ENCODE measurements at regions not wholly inside any gene's neighbourhood (a gene's known extent, or its start where the extent isn't known, plus 50 kb on each side); places are given as distances from the start of the nearest gene placed in this dataset.

GRCh38 chr22:44592824-44593148 is 94.8 kb upstream of the RTL6 start:
- no peak overlapping the region for H3K9ac ChIP-seq (replicated peaks; ENCODE audit: extremely low read depth, insufficient read depth, low read length)
- intact Hi-C loops (cut with micrococcal nuclease) = no loop called here
- DNase-seq (ENCODE audit: low read depth, low spot score) = no peak
- TF ChIP-seq JUN (IDR thresholded peaks at IDR 0.05; ENCODE audit: borderline replicate concordance, insufficient read depth, insufficient read length, low read depth) (no peak), POLR2A (IDR thresholded peaks at IDR 0.05; ENCODE audit: low read depth, low read length) (no peak)
- TF ChIP-seq, protein P1, sequence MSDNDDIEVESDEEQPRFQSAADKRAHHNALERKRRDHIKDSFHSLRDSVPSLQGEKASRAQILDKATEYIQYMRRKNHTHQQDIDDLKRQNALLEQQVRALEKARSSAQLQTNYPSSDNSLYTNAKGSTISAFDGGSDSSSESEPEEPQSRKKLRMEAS (IDR thresholded peaks at IDR 0.05; ENCODE audit: insufficient read depth, insufficient read length) = no peak
- TF ChIP-seq, protein P2, sequence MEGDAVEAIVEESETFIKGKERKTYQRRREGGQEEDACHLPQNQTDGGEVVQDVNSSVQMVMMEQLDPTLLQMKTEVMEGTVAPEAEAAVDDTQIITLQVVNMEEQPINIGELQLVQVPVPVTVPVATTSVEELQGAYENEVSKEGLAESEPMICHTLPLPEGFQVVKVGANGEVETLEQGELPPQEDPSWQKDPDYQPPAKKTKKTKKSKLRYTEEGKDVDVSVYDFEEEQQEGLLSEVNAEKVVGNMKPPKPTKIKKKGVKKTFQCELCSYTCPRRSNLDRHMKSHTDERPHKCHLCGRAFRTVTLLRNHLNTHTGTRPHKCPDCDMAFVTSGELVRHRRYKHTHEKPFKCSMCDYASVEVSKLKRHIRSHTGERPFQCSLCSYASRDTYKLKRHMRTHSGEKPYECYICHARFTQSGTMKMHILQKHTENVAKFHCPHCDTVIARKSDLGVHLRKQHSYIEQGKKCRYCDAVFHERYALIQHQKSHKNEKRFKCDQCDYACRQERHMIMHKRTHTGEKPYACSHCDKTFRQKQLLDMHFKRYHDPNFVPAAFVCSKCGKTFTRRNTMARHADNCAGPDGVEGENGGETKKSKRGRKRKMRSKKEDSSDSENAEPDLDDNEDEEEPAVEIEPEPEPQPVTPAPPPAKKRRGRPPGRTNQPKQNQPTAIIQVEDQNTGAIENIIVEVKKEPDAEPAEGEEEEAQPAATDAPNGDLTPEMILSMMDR (IDR thresholded peaks at IDR 0.05; ENCODE audit: extremely low read depth in 1 of 2, insufficient read depth in 1 of 2, low read depth in 1 of 2, low read length in 2 of 2) = no peak
- no peaks in the 10 kb centered on the region for H3K9me3 ChIP-seq (replicated peaks; ENCODE audit: control insufficient read depth, insufficient read depth, low read length)
- no peaks in the 10 kb centered on the region for H3K4me1 ChIP-seq (ENCODE audit: control insufficient read depth, extremely low read depth, insufficient read depth, low read length)
- H3K27me3 ChIP-seq (ENCODE audit: control insufficient read depth in 2 of 2, insufficient read depth in 2 of 2, low read length in 2 of 2) = peaks cover 0 to 4% of the 10 kb centered on the region in 2 experiments
- H3K27ac ChIP-seq (ENCODE audit: insufficient read depth, low read depth, low read length) = no peak overlapping the region
- BruUV-seq (replicated peaks) = no TSS peak
- no peak overlapping the region for H3K4me2 ChIP-seq (ENCODE audit: insufficient read depth, low read length)
- H2AFZ ChIP-seq (ENCODE audit: low read depth, low read length) = no peak overlapping the region
- H3K79me2 ChIP-seq (ENCODE audit: control insufficient read depth, insufficient read depth, low read length) = no peaks in the 10 kb centered on the region
- no peaks in the 10 kb centered on the region for H4K20me1 ChIP-seq (replicated peaks; ENCODE audit: control insufficient read depth, extremely low read depth, insufficient read depth, low read length)
- FAIRE-seq = no peak
- H3K4me3 ChIP-seq (replicated peaks in 1 of 3; ENCODE audit: insufficient read depth in 1 of 3, low read depth in 1 of 3, low read length in 3 of 3) = no peak overlapping the region
- CTCF ChIA-PET = no interaction called here
- POLR2A ChIA-PET = no interaction called here
- no peaks in the 10 kb centered on the region for H3K36me3 ChIP-seq (ENCODE audit: control insufficient read depth in 2 of 2, extremely low read depth in 1 of 2, insufficient read depth in 2 of 2, low read length in 2 of 2)
- no peaks in the 10 kb centered on the region for H3K9me1 ChIP-seq (replicated peaks; ENCODE audit: control insufficient read depth, extremely low read depth, insufficient read depth, low read length)
- dilution Hi-C loops (cut with MboI; ENCODE audit: extremely low pct_ligation_motif_present, low sequenced_read_pairs) = no loop called here

DNA sequence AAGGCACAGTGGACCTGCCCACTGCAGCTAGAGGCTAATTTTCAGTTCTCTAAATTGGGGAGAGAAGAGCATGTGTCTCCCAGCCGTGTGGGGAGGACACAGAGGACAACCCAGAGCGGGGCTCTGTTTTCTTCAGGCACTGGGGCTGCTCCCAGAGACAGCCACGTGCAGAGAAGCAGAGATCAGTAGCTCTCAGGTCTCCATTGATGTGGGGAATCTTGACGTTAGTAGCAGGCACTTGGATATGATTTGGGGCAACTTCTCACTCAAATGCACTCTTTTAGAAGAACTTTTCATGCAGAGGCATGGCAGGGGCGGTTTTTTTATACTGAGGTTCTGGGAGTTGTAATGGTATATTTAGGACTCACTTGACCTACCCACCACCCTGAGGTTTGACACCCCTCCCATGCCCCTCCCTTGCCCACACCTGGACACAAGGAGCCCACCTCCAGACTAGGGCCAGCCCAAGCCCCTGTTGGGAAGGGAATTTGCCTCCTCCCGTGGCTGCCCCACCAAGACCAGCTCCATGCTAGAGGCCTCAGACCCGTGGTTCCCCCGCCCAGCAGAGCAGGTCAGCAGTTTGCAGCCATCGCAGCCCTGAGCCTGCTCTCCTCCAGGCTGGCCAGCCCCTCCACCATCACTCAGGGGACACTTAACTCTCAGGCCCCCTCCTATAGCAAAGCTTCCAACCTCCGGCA is 94.2 kb upstream of the RTL6 start:
- dilution Hi-C loops (cut with MboI; ENCODE audit: extremely low pct_ligation_motif_present, low sequenced_read_pairs) = no loop called here
- ChIA-PET CTCF (no interaction called here), POLR2A (no interaction called here)
- no peaks in the 10 kb centered on the region for H4K20me1 ChIP-seq (replicated peaks; ENCODE audit: control insufficient read depth, extremely low read depth, insufficient read depth, low read length)
- intact Hi-C loops (cut with micrococcal nuclease) = no loop called here
- no peaks in the 10 kb centered on the region for H3K36me3 ChIP-seq (ENCODE audit: control insufficient read depth in 2 of 2, extremely low read depth in 1 of 2, insufficient read depth in 2 of 2, low read length in 2 of 2)
- H3K4me2 ChIP-seq (ENCODE audit: insufficient read depth, low read length) = no peak overlapping the region
- H2AFZ ChIP-seq (ENCODE audit: low read depth, low read length) = no peak overlapping the region
- FAIRE-seq = no peak
- no peak overlapping the region for H3K4me3 ChIP-seq (replicated peaks in 1 of 3; ENCODE audit: insufficient read depth in 1 of 3, low read depth in 1 of 3, low read length in 3 of 3)
- H3K9me3 ChIP-seq (replicated peaks; ENCODE audit: control insufficient read depth, insufficient read depth, low read length) = no peaks in the 10 kb centered on the region
- DNase-seq (ENCODE audit: low read depth, low spot score) = no peak
- no peaks in the 10 kb centered on the region for H3K79me2 ChIP-seq (ENCODE audit: control insufficient read depth, insufficient read depth, low read length)
- H3K27me3 ChIP-seq (ENCODE audit: control insufficient read depth in 2 of 2, insufficient read depth in 2 of 2, low read length in 2 of 2) = peaks cover 1 to 5% of the 10 kb centered on the region in 2 experiments
- BruUV-seq (replicated peaks) = no TSS peak
- no peak overlapping the region for H3K27ac ChIP-seq (ENCODE audit: insufficient read depth, low read depth, low read length)
- no peaks in the 10 kb centered on the region for H3K9me1 ChIP-seq (replicated peaks; ENCODE audit: control insufficient read depth, extremely low read depth, insufficient read depth, low read length)
- no peaks in the 10 kb centered on the region for H3K4me1 ChIP-seq (ENCODE audit: control insufficient read depth, extremely low read depth, insufficient read depth, low read length)
- no peak overlapping the region for H3K9ac ChIP-seq (replicated peaks; ENCODE audit: extremely low read depth, insufficient read depth, low read length)
- TF ChIP-seq POLR2AphosphoS5 (IDR thresholded peaks at IDR 0.05; ENCODE audit: insufficient read depth, low read depth, low read length) (no peak), EZH2 (IDR thresholded peaks at IDR 0.05; ENCODE audit: borderline replicate concordance, low read depth, low read length, severe bottlenecking) (no peak), MYC (IDR thresholded peaks at IDR 0.05; ENCODE audit: low read depth, low read length) (no peak), FOS (IDR thresholded peaks at IDR 0.05; ENCODE audit: borderline replicate concordance, insufficient read depth, low read length) (no peak), POLR2A (IDR thresholded peaks at IDR 0.05; ENCODE audit: low read depth, low read length) (no peak)
- TF ChIP-seq, protein P2 (IDR thresholded peaks at IDR 0.05; ENCODE audit: extremely low read depth in 1 of 2, insufficient read depth in 1 of 2, low read depth in 1 of 2, low read length in 2 of 2) = no peak
- TF ChIP-seq, protein P1 (IDR thresholded peaks at IDR 0.05; ENCODE audit: insufficient read depth, insufficient read length) = no peak

All from endothelial cell of umbilical vein (primary cell).